ENCODE measurements at regions not wholly inside any gene's neighbourhood (a gene's known extent, or its start where the extent isn't known, plus 50 kb on each side); places are given as distances from the start of the nearest gene placed in this dataset.

DNA sequence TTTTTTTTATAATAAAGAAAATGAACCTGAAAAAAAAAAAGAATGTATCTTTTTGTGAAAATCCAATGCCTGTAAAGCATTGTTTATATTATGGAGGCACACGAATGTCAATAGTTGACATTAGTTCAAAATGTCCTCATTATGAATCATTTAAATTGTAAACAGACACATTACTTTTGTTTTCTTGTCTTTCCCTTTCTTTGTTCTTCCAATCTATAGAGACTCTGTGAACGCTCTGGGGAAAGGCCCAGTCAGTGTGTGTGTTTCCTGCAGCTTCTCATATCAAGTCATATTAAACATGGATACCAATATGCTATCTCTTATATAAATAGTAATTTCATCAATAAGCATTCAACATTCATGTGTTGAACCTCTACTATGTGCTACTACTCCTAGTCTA is 193.1 kb downstream of the KCTD12 start:
- TF ChIP-seq CTCF (conservative IDR thresholded peaks at IDR 0.05 in 1 of 2, IDR thresholded peaks at IDR 0.05 in 1 of 2; ENCODE audit: low read depth in 1 of 2, low read length in 2 of 2) (no peak), EZH2 (IDR thresholded peaks at IDR 0.05; ENCODE audit: low read length, missing control alignments) (no peak)
- no peak overlapping the region for H3K9ac ChIP-seq (ENCODE audit: insufficient read depth, low read length)
- H3K79me2 ChIP-seq (ENCODE audit: control insufficient read depth, insufficient read depth, low read length), result no peaks in the 10 kb centered on the region
- no peaks in the 10 kb centered on the region for H3K9me3 ChIP-seq (ENCODE audit: control insufficient read depth, insufficient read depth, low read depth, low read length)
- H3K27me3 ChIP-seq (ENCODE audit: control insufficient read depth, insufficient read depth, low read length), result no peaks in the 10 kb centered on the region
- no peak overlapping the region for H2AFZ ChIP-seq (ENCODE audit: low read length)
- no peak overlapping the region for H3K4me3 ChIP-seq (replicated peaks in 1 of 4; ENCODE audit: control extremely low read depth in 1 of 4, insufficient read depth in 1 of 4, low read depth in 3 of 4, low read length in 4 of 4)
- no peaks in the 10 kb centered on the region for H4K20me1 ChIP-seq (ENCODE audit: control insufficient read depth, extremely low read depth, insufficient read depth, low read length)
- peaks cover 6% of the 10 kb centered on the region for H3K4me1 ChIP-seq (ENCODE audit: control insufficient read depth, extremely low read depth, insufficient read depth, low read length)
- H3K36me3 ChIP-seq (ENCODE audit: control insufficient read depth, insufficient read depth, low read length), result no peaks in the 10 kb centered on the region
- H3K27ac ChIP-seq (ENCODE audit: insufficient read depth, low read length), result no peak overlapping the region
- H3K4me2 ChIP-seq (ENCODE audit: extremely low read depth, insufficient read depth, low read length), result no peak overlapping the region
- DNase-seq (ENCODE audit: low read depth in 2 of 2), result no peak

DNA sequence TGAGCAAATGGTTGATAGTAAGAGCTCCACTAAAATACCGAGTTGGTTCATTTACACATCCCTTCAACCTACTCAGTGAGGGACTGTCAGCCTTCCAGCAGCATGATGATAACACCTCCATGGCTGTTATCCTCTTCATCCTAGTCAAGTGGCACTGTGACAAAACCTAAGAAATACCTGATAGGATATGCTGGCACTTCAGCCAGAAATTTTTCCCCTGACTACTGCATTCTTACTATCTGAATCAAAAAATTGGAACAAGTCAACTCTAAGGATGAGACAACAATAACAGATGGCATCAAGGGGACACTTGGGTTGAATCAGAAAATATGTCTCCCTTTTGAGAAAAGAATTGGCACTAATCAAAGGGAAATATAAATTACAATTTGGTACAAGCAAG is 193.9 kb downstream of the KCTD12 start:
- TF ChIP-seq CTCF (conservative IDR thresholded peaks at IDR 0.05 in 1 of 2, IDR thresholded peaks at IDR 0.05 in 1 of 2; ENCODE audit: low read depth in 1 of 2, low read length in 2 of 2), result no peak
- no peak for TF ChIP-seq EZH2 (IDR thresholded peaks at IDR 0.05; ENCODE audit: low read length, missing control alignments)
- no peaks in the 10 kb centered on the region for H3K36me3 ChIP-seq (ENCODE audit: control insufficient read depth, insufficient read depth, low read length)
- no peak overlapping the region for H3K27ac ChIP-seq (ENCODE audit: insufficient read depth, low read length)
- H3K4me1 ChIP-seq (ENCODE audit: control insufficient read depth, extremely low read depth, insufficient read depth, low read length), result peaks cover 6% of the 10 kb centered on the region
- H3K27me3 ChIP-seq (ENCODE audit: control insufficient read depth, insufficient read depth, low read length), result no peaks in the 10 kb centered on the region
- H3K4me2 ChIP-seq (ENCODE audit: extremely low read depth, insufficient read depth, low read length), result no peak overlapping the region
- H3K9ac ChIP-seq (ENCODE audit: insufficient read depth, low read length), result no peak overlapping the region
- no peaks in the 10 kb centered on the region for H3K9me3 ChIP-seq (ENCODE audit: control insufficient read depth, insufficient read depth, low read depth, low read length)
- no peak for DNase-seq (ENCODE audit: low read depth in 2 of 2)
- H3K4me3 ChIP-seq (replicated peaks in 1 of 4; ENCODE audit: control extremely low read depth in 1 of 4, insufficient read depth in 1 of 4, low read depth in 3 of 4, low read length in 4 of 4), result no peak overlapping the region
- no peaks in the 10 kb centered on the region for H4K20me1 ChIP-seq (ENCODE audit: control insufficient read depth, extremely low read depth, insufficient read depth, low read length)
- no peak overlapping the region for H2AFZ ChIP-seq (ENCODE audit: low read length)
- no peaks in the 10 kb centered on the region for H3K79me2 ChIP-seq (ENCODE audit: control insufficient read depth, insufficient read depth, low read length)

GRCh38 chr13:76690611-76691010 is 195.6 kb downstream of the KCTD12 start:
- H3K9ac ChIP-seq (ENCODE audit: insufficient read depth, low read length), result no peak overlapping the region
- no peak for DNase-seq (ENCODE audit: low read depth in 2 of 2)

More at GRCh38 chr13:76690611-76691010, 195.6 kb downstream of the KCTD12 start:
- H3K4me3 ChIP-seq (replicated peaks in 1 of 4; ENCODE audit: control extremely low read depth in 1 of 4, insufficient read depth in 1 of 4, low read depth in 3 of 4, low read length in 4 of 4), result no peak overlapping the region
- H3K27me3 ChIP-seq (ENCODE audit: control insufficient read depth, insufficient read depth, low read length), result no peaks in the 10 kb centered on the region
- H3K4me1 ChIP-seq (ENCODE audit: control insufficient read depth, extremely low read depth, insufficient read depth, low read length), result no peaks in the 10 kb centered on the region
- TF ChIP-seq EZH2 (IDR thresholded peaks at IDR 0.05; ENCODE audit: low read length, missing control alignments) (no peak), CTCF (conservative IDR thresholded peaks at IDR 0.05 in 1 of 2, IDR thresholded peaks at IDR 0.05 in 1 of 2; ENCODE audit: low read depth in 1 of 2, low read length in 2 of 2) (no peak)
- no peaks in the 10 kb centered on the region for H3K9me3 ChIP-seq (ENCODE audit: control insufficient read depth, insufficient read depth, low read depth, low read length)
- H3K79me2 ChIP-seq (ENCODE audit: control insufficient read depth, insufficient read depth, low read length), result no peaks in the 10 kb centered on the region
- no peak overlapping the region for H2AFZ ChIP-seq (ENCODE audit: low read length)
- no peaks in the 10 kb centered on the region for H4K20me1 ChIP-seq (ENCODE audit: control insufficient read depth, extremely low read depth, insufficient read depth, low read length)
- no peak overlapping the region for H3K4me2 ChIP-seq (ENCODE audit: extremely low read depth, insufficient read depth, low read length)
- no peaks in the 10 kb centered on the region for H3K36me3 ChIP-seq (ENCODE audit: control insufficient read depth, insufficient read depth, low read length)
- no peak overlapping the region for H3K27ac ChIP-seq (ENCODE audit: insufficient read depth, low read length)

Measured in fibroblast of lung (primary cell).